ENCODE measurements at regions not wholly inside any gene's neighbourhood (a gene's known extent, or its start where the extent isn't known, plus 50 kb on each side); places are given as distances from the start of the nearest gene placed in this dataset.

GRCh38 chr13:29935309-29935981 lies 85.0 kb upstream of the UBL3 start:
- DNase-seq (ENCODE audit: insufficient read length, low spot score, missing footprints), result no peak
- no peaks in the 10 kb centered on the region for H4K20me1 ChIP-seq (ENCODE audit: insufficient read depth, low read length)
- no peak overlapping the region for H3K4me3 ChIP-seq (ENCODE audit: insufficient read depth, low read length)
- no peak overlapping the region for H3K4me2 ChIP-seq (ENCODE audit: insufficient read depth, low read length)
- no peaks in the 10 kb centered on the region for H3K36me3 ChIP-seq (ENCODE audit: insufficient read depth, low read length)
- H3K27me3 ChIP-seq (ENCODE audit: insufficient read depth, low read length), result peaks cover 13% of the 10 kb centered on the region
- no peaks in the 10 kb centered on the region for H3K79me2 ChIP-seq (ENCODE audit: insufficient read depth, low read length)
- no peak overlapping the region for H3K27ac ChIP-seq (ENCODE audit: low read depth, low read length)
- H2AFZ ChIP-seq (ENCODE audit: low read length), result no peak overlapping the region
- H3K9me3 ChIP-seq (ENCODE audit: low read depth, low read length), result no peaks in the 10 kb centered on the region
- no peaks in the 10 kb centered on the region for H3K4me1 ChIP-seq (ENCODE audit: insufficient read depth, low read length)
- TF ChIP-seq CTCF (IDR thresholded peaks at IDR 0.05; ENCODE audit: extremely low read depth, low read depth, low read length), result no peak

- no peak overlapping the region for H3K4me2 ChIP-seq (ENCODE audit: insufficient read depth, low read length)
- H4K20me1 ChIP-seq (ENCODE audit: insufficient read depth, low read length), result no peaks in the 10 kb centered on the region
- DNase-seq (ENCODE audit: insufficient read length, low spot score, missing footprints), result peak; percentile 56
- H3K36me3 ChIP-seq (ENCODE audit: insufficient read depth, low read length), result no peaks in the 10 kb centered on the region
- H2AFZ ChIP-seq (ENCODE audit: low read length), result no peak overlapping the region
- no peak overlapping the region for H3K27ac ChIP-seq (ENCODE audit: low read depth, low read length)
- TF ChIP-seq CTCF (IDR thresholded peaks at IDR 0.05; ENCODE audit: extremely low read depth, low read depth, low read length), result no peak
- no peaks in the 10 kb centered on the region for H3K4me1 ChIP-seq (ENCODE audit: insufficient read depth, low read length)
- no peaks in the 10 kb centered on the region for H3K9me3 ChIP-seq (ENCODE audit: low read depth, low read length)
- H3K4me3 ChIP-seq (ENCODE audit: insufficient read depth, low read length), result no peak overlapping the region
- peaks cover 13% of the 10 kb centered on the region for H3K27me3 ChIP-seq (ENCODE audit: insufficient read depth, low read length)
- H3K79me2 ChIP-seq (ENCODE audit: insufficient read depth, low read length), result no peaks in the 10 kb centered on the region
Observed at GRCh38 chr13:29934531-29935308, 84.3 kb upstream of the UBL3 start.

- H3K36me3 ChIP-seq (ENCODE audit: insufficient read depth, low read length), result no peaks in the 10 kb centered on the region
- no peak overlapping the region for H2AFZ ChIP-seq (ENCODE audit: low read length)
- H3K4me2 ChIP-seq (ENCODE audit: insufficient read depth, low read length), result no peak overlapping the region
- DNase-seq (ENCODE audit: insufficient read length, low spot score, missing footprints), result no peak
- no peak for TF ChIP-seq CTCF (IDR thresholded peaks at IDR 0.05; ENCODE audit: extremely low read depth, low read depth, low read length)
- H3K79me2 ChIP-seq (ENCODE audit: insufficient read depth, low read length), result no peaks in the 10 kb centered on the region
- no peaks in the 10 kb centered on the region for H3K9me3 ChIP-seq (ENCODE audit: low read depth, low read length)
- H3K4me1 ChIP-seq (ENCODE audit: insufficient read depth, low read length), result no peaks in the 10 kb centered on the region
- no peaks in the 10 kb centered on the region for H4K20me1 ChIP-seq (ENCODE audit: insufficient read depth, low read length)
- H3K4me3 ChIP-seq (ENCODE audit: insufficient read depth, low read length), result no peak overlapping the region
- no peak overlapping the region for H3K27ac ChIP-seq (ENCODE audit: low read depth, low read length)
- H3K27me3 ChIP-seq (ENCODE audit: insufficient read depth, low read length), result peaks cover 13% of the 10 kb centered on the region
Observed at GRCh38 chr13:29933401-29933800, 83.0 kb upstream of the UBL3 start.

GRCh38 chr13:29931696-29932095 lies 81.3 kb upstream of the UBL3 start:
- no peak overlapping the region for H2AFZ ChIP-seq (ENCODE audit: low read length)
- H4K20me1 ChIP-seq (ENCODE audit: insufficient read depth, low read length), result no peaks in the 10 kb centered on the region
- H3K4me1 ChIP-seq (ENCODE audit: insufficient read depth, low read length), result no peaks in the 10 kb centered on the region
- no peak overlapping the region for H3K27ac ChIP-seq (ENCODE audit: low read depth, low read length)
- H3K36me3 ChIP-seq (ENCODE audit: insufficient read depth, low read length), result no peaks in the 10 kb centered on the region
- no peak for DNase-seq (ENCODE audit: insufficient read length, low spot score, missing footprints)
- no peak overlapping the region for H3K4me2 ChIP-seq (ENCODE audit: insufficient read depth, low read length)
- no peak for TF ChIP-seq CTCF (IDR thresholded peaks at IDR 0.05; ENCODE audit: extremely low read depth, low read depth, low read length)
- no peak overlapping the region for H3K4me3 ChIP-seq (ENCODE audit: insufficient read depth, low read length)
- peaks cover 9% of the 10 kb centered on the region for H3K27me3 ChIP-seq (ENCODE audit: insufficient read depth, low read length)
- no peaks in the 10 kb centered on the region for H3K9me3 ChIP-seq (ENCODE audit: low read depth, low read length)
- H3K79me2 ChIP-seq (ENCODE audit: insufficient read depth, low read length), result no peaks in the 10 kb centered on the region
